ENCODE measurements at regions not wholly inside any gene's neighbourhood (a gene's known extent, or its start where the extent isn't known, plus 50 kb on each side); places are given as distances from the start of the nearest gene placed in this dataset.

DNA sequence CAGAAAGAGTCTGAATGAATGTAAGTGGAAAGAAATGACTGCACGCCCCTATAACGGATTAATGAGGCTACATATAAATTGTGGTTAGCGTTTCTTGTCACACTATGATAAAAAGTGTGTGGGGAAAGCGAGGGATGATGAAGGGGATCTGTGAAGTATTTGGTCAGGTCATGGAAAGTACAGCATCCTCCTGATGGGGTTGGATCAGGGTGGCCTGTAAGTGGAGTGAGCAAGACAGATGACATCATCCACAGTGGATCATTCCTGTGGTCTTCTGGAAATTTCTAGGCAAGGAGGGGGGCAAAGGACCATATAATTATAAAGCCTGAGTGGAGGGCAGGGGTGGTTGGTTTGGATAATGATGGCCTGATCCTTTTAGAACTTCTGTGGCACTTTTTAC, 606.0 kb downstream of the INHBA start:
- POLR2A ChIA-PET: no interaction called here

DNA sequence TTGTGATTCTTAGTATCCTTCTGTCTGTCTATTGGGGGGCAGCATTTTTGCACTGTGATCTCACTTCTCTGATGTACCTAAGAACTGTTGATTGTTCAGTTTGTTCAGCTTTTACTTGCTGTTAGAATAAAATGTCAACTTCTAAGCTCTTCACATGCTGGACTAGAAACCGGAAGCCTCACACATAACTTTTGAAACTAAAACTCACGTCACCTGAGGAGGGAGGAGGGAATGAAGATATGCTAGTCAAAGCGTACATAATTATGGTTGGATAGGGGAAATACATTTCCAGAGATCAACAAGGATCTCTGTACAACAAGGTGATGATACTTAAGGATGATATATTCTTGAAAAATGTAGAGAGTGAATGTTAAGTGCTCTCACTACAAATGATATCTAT, 609.7 kb downstream of the INHBA start:
- Mint-ChIP-seq H3K4me3 (no peak overlapping the region), H3K4me1 (no peaks in the 10 kb centered on the region), H3K27ac (no peak overlapping the region), H3K36me3 (no peaks in the 10 kb centered on the region), H3K27me3 (no peaks in the 10 kb centered on the region), H3K9me3 (peaks cover 1% of the 10 kb centered on the region)
- POLR2A ChIA-PET: no interaction called here
- ATAC-seq (ENCODE audit: low read depth) (no peak), DNase-seq (no peak)

More for the DNA sequence above, 606.0 kb downstream of the INHBA start:
- ATAC-seq (ENCODE audit: low read depth): no peak
- Mint-ChIP-seq H3K9me3 (no peaks in the 10 kb centered on the region), H3K27ac (no peak overlapping the region), H3K4me1 (no peaks in the 10 kb centered on the region), H3K4me3 (no peak overlapping the region), H3K27me3 (no peaks in the 10 kb centered on the region), H3K36me3 (no peaks in the 10 kb centered on the region)
- no peak for DNase-seq

DNA sequence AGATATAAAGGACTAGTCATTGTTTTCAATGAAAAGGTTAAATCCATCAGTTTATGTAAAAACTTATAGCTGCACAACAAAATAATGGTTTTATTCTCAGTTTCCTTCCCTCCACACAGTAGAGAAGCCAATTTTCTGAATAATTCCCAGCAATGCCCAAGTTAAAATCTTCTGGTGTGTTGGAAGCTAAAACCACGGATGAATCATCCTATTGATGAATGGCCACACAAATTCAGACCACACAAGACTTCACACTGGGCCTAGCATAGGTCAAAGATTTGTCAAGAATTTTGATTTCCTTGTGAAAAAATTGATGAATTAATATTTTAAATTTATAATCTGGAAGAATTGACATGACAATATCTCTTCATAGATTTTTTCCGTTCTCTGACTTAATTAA, 617.6 kb downstream of the INHBA start:
- no peak for ATAC-seq (ENCODE audit: low read depth)

DNA sequence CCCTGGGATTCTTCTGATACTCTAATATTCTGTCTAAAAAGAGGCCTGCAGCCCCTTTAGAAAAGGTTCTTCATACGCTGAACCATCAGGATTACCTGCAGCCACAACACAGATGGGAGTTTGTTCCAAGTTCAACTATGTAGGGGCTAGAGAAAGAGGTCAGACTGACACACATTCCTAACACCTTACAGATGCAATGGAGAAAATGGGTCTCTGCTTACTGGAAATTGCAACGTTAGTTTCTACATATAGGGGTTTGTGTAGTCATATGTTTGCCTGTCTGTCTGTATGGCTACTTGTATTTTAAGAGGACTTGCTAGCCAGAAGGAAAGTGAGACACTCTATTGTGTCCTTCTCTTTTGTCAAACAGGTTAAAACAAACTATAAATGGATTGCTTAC, 618.5 kb downstream of the INHBA start:
- Mint-ChIP-seq H3K27me3 (no peaks in the 10 kb centered on the region), H3K4me1 (no peaks in the 10 kb centered on the region), H3K27ac (no peak overlapping the region), H3K36me3 (no peaks in the 10 kb centered on the region), H3K4me3 (no peak overlapping the region), H3K9me3 (peaks cover under 1% of the 10 kb centered on the region)
- ATAC-seq (ENCODE audit: low read depth) (no peak), DNase-seq (no peak)
- POLR2A ChIA-PET: no interaction called here

More for the DNA sequence above, 617.6 kb downstream of the INHBA start:
- Mint-ChIP-seq H3K9me3 (peaks cover 1% of the 10 kb centered on the region), H3K27ac (no peak overlapping the region), H3K4me1 (no peaks in the 10 kb centered on the region), H3K4me3 (no peak overlapping the region), H3K36me3 (no peaks in the 10 kb centered on the region), H3K27me3 (no peaks in the 10 kb centered on the region)
- POLR2A ChIA-PET: no interaction called here
- DNase-seq: no peak

DNA sequence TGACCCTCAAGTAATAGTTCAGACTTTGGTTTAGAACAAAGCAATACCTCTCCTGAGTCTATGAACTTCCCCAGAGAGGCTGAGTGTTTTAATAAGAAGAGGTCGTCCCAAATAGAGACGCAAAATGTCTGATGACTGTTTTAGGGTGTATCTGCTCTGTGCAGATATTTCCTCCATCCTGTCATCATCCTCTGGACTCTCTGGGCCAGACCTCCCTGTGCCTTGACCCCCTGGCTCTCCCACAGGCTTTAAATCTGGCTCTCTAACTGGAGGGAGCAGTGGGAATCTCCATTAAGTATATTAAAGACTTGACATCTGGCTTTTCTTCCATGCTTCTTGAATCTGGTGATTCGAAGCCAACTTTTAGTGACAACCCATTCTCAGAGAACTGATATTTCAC, 633.3 kb downstream of the INHBA start:
- no peaks in the 10 kb centered on the region for H3K4me1 Mint-ChIP-seq
- H3K36me3 Mint-ChIP-seq: no peaks in the 10 kb centered on the region
- H3K4me3 Mint-ChIP-seq: no peak overlapping the region
- POLR2A ChIA-PET: no interaction called here
- no peaks in the 10 kb centered on the region for H3K9me3 Mint-ChIP-seq
- DNase-seq: no peak
- H3K27ac Mint-ChIP-seq: no peak overlapping the region
- ATAC-seq (ENCODE audit: low read depth): no peak
- no peaks in the 10 kb centered on the region for H3K27me3 Mint-ChIP-seq

DNA sequence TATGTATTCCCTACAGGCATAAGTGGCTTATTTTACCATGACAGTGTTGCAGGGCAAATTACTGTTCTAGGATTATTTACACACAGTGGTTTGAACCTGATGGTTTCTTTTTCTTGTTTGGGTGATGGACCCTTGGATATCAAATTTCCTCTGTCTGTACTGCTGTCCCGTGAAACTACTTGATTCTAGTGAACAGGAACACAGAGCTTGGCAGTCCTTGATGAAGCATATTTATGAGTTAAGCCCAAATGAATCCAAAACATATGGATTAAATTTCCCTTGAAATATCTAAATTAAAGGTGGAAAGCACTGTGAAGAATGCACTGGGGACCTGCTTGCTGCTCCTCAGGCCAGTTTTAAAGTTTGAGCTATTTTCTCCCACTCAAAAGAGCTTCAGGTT, 635.3 kb downstream of the INHBA start:
- POLR2A ChIA-PET: no interaction called here
- no peaks in the 10 kb centered on the region for H3K9me3 Mint-ChIP-seq

DNA sequence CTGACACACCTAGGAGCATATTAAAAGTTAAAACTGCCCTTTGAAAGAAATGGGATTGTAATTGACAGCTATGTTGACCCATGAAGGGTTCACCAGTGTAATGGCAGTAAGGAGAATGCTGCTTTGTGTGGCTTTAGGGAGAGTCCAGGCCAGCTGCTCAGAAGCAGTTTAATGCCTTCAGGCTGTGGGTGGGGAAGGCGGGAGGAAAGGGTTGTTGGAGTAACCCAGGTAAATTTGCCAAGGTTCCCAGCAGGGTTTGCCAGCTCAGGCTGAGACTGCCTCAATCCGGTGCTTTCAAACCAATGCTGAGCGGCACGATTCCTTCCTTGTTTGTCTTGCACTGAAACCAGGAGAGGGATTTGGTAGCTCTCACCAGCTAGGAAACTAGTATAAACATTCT, 637.2 kb downstream of the INHBA start:
- ATAC-seq (ENCODE audit: low read depth) (no peak), DNase-seq (no peak)
- no peak overlapping the region for H3K4me3 Mint-ChIP-seq
- H3K4me1 Mint-ChIP-seq: no peaks in the 10 kb centered on the region
- H3K27ac Mint-ChIP-seq: no peak overlapping the region
- POLR2A ChIA-PET: no interaction called here
- no peaks in the 10 kb centered on the region for H3K36me3 Mint-ChIP-seq
- H3K9me3 Mint-ChIP-seq: peaks cover 1% of the 10 kb centered on the region
- no peaks in the 10 kb centered on the region for H3K27me3 Mint-ChIP-seq

More for the DNA sequence above, 635.3 kb downstream of the INHBA start:
- no peak for ATAC-seq (ENCODE audit: low read depth)
- Mint-ChIP-seq H3K36me3 (no peaks in the 10 kb centered on the region), H3K27ac (no peak overlapping the region), H3K4me3 (no peak overlapping the region), H3K4me1 (no peaks in the 10 kb centered on the region), H3K27me3 (no peaks in the 10 kb centered on the region)
- DNase-seq: no peak

DNA sequence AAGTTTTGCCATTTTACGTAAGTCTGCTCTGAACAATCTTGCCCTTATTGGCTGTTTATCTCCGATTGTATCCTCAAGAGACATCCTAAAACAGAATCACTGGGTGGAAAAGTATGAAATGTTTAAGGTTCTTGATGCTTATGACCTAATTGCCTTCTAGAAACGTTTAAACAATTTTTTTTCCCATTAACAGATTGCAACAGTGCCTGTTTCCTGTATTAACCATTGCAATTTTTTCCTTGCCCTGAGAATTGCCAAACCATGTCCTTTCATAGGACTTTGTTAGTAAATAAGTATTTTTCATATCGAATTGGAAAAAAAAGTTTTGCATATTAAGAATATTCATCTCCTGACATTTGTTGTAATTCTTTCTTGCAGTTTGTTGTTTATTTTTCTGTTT, 639.8 kb downstream of the INHBA start:
- no peaks in the 10 kb centered on the region for H3K27me3 Mint-ChIP-seq
- no peaks in the 10 kb centered on the region for H3K4me1 Mint-ChIP-seq
- H3K36me3 Mint-ChIP-seq: no peaks in the 10 kb centered on the region
- DNase-seq: no peak
- peaks cover 1% of the 10 kb centered on the region for H3K9me3 Mint-ChIP-seq
- ATAC-seq (ENCODE audit: low read depth): no peak
- no peak overlapping the region for H3K27ac Mint-ChIP-seq
- no peak overlapping the region for H3K4me3 Mint-ChIP-seq
- POLR2A ChIA-PET: no interaction called here

DNA sequence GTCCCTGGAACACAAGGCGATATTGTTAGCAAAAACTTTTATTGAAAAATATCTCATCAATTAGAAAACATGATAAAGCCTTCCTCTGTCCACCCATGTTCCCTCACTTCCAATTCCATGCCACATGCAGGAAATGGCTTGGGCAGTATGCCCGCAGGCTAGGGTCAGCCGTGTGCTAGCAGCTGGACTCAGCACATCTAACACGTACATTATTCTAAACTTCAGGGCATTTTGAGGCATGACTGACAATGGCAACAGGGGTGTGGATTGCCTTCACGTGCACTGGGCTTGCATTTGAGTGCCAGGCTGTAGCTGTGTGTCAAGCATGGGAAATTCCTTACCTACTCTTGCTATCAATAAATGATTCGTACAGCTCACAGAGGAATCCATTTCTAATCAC, 642.1 kb downstream of the INHBA start:
- Mint-ChIP-seq H3K27ac (no peak overlapping the region), H3K4me1 (no peaks in the 10 kb centered on the region), H3K4me3 (no peak overlapping the region), H3K36me3 (no peaks in the 10 kb centered on the region), H3K27me3 (no peaks in the 10 kb centered on the region), H3K9me3 (peaks cover 5% of the 10 kb centered on the region)
- no peak for DNase-seq
- no peak for ATAC-seq (ENCODE audit: low read depth)
- POLR2A ChIA-PET: no interaction called here

DNA sequence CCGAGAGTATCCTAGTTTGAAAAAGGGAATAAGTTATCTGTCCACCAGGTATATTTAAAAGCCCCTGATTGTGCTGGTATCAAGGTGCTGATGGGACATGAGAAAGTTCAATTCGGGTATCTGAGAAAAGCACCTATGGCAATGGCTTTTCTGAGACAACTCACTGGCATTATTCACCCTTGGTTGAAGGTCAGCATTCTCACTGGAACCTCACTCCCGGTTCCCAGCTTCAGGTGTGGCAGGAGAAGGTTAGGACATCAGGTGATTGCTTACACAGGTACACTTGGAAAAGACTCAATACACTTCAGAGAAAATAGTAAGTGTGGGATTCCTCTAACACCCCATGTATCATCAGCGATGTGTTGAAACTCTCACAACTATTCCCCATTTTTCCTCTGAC, 643.1 kb downstream of the INHBA start:
- DNase-seq: no peak
- H3K9me3 Mint-ChIP-seq: peaks cover 5% of the 10 kb centered on the region
- no peak overlapping the region for H3K4me3 Mint-ChIP-seq
- no peak overlapping the region for H3K27ac Mint-ChIP-seq
- H3K36me3 Mint-ChIP-seq: no peaks in the 10 kb centered on the region
- no peaks in the 10 kb centered on the region for H3K4me1 Mint-ChIP-seq
- H3K27me3 Mint-ChIP-seq: no peaks in the 10 kb centered on the region
- ATAC-seq (ENCODE audit: low read depth): no peak
- POLR2A ChIA-PET: no interaction called here

DNA sequence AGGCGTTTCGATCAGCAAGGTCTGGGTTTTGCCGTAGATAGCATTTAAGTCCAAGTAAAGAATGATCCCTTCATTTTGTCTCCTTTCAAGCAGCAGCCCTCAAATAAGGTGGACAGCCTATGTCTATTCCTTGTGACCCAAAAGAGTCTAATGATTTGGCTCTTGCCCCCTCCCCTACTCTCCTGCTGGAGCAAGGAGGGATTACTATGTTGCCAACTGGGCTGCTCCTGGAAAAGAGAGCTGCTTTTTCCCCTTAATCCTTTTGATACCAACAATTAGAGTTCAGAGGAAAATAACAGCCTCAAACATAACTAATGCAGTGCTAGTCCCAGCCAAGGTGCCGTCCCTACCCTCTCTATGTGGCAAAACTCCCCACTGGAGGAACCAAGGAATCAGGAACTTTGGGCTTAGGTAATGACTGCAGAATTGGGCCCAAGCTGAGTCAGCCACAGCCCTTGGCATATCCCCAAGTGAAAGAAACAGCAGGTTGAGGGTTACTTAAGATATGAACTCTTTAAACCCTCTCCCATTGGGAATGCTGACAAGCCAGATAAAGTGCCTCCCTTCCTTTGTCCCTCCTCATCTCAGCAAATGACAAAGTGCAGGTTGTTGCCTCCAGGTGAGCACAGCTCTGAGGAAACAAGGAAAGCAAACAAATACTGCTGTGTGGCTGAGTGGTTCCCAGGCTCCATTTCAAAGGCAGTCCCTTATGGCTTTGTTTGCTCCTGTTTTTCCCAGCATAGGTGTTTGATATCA, 643.7 kb downstream of the INHBA start:
- H3K27me3 Mint-ChIP-seq: no peaks in the 10 kb centered on the region
- POLR2A ChIA-PET: no interaction called here

DNA sequence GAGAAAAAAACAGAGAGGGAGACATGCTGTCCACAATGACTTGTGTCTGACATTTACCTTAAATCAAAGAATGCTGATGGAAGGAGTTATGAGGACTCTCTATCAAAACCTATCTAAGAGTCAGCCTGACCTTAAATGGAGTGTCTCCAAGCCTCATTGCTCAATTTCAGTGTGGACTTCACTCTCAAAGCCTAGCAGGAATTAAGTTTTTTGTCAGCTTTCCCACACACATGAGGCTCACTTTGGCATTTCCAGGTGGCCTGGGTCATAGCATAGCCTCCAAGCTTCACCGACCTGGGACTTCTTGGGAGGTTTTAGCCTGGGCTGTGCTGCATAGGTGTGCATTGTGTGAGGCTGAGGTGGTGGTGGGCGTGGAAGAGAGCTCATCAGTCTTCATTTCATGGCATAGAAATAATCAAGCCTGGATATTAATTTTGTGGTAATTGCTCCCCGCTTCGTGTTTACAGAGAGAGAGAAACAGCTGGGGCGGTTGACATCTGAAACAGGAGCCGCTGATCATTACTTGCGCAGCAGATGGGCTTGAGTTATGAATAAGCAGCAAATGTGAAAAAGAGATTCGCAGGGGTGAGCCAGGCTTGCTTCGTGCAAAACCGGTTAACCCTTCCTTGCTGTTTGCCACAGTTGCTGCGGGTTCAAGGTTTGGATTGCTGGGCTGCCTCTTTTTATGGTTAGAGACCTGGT, 647.8 kb downstream of the INHBA start:
- Mint-ChIP-seq H3K9me3 (peaks cover 3% of the 10 kb centered on the region), H3K36me3 (no peaks in the 10 kb centered on the region), H3K27ac (no peak overlapping the region), H3K4me1 (no peaks in the 10 kb centered on the region), H3K27me3 (no peaks in the 10 kb centered on the region), H3K4me3 (no peak overlapping the region)
- DNase-seq: no peak
- POLR2A ChIA-PET: no interaction called here
- ATAC-seq (ENCODE audit: low read depth): no peak

More for the DNA sequence above, 643.7 kb downstream of the INHBA start:
- no peak for ATAC-seq (ENCODE audit: low read depth)
- Mint-ChIP-seq H3K4me1 (no peaks in the 10 kb centered on the region), H3K4me3 (no peak overlapping the region), H3K27ac (no peak overlapping the region), H3K36me3 (no peaks in the 10 kb centered on the region), H3K9me3 (peaks cover 5% of the 10 kb centered on the region)
- no peak for DNase-seq

DNA sequence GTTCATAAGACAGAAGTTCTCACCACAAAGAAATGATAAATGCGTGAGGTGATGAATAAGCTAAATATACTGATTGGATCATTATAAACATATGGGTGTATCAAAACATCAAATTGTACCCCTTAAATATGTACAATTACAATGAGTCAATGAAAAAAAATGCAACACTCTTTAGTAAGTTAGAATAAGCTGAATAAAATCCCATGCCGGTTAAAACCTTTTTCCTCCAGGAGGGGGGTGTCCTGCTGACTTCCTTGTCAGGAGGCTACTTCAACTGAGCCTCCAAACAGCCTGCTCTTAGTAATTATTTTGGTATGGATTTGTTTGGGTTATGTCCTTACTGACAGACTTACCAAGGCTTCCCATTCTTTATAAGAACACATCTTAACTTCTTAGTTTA, 649.1 kb downstream of the INHBA start:
- Mint-ChIP-seq H3K27me3 (no peaks in the 10 kb centered on the region), H3K27ac (no peak overlapping the region), H3K4me3 (no peak overlapping the region), H3K4me1 (no peaks in the 10 kb centered on the region), H3K9me3 (peaks cover 3% of the 10 kb centered on the region), H3K36me3 (no peaks in the 10 kb centered on the region)
- ATAC-seq (ENCODE audit: low read depth): no peak
- POLR2A ChIA-PET: no interaction called here
- no peak for DNase-seq

DNA sequence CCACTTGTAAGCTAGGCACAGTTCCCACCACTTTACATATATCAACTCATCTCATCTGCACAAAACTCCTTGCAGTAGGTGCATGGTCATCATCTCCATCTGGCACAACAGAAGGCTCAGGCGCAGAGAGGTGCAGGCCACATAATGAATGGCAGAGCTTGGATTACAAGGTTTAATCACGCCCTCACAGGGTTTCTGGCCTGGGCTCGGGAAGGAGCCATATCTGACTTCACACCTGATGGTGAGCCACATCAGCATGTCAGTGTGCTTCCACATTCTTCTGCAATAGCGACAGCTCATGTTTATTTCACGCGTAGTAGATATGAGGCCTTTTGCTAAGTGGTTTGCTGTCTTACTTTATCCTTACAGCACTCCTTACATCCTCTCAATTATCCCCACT, 650.2 kb downstream of the INHBA start:
- DNase-seq: no peak

More for the DNA sequence above, 650.2 kb downstream of the INHBA start:
- H3K27ac Mint-ChIP-seq: no peak overlapping the region
- no peaks in the 10 kb centered on the region for H3K4me1 Mint-ChIP-seq
- no peak overlapping the region for H3K4me3 Mint-ChIP-seq
- no peaks in the 10 kb centered on the region for H3K36me3 Mint-ChIP-seq
- H3K27me3 Mint-ChIP-seq: no peaks in the 10 kb centered on the region
- ATAC-seq (ENCODE audit: low read depth): no peak
- POLR2A ChIA-PET: no interaction called here
- H3K9me3 Mint-ChIP-seq: peaks cover 3% of the 10 kb centered on the region
